NCI-H526 (cell line): ENCODE measurements at regions not wholly inside any gene's neighbourhood (a gene's known extent, or its start where the extent isn't known, plus 50 kb on each side); places are given as distances from the start of the nearest gene placed in this dataset.
"Not testable (repeated sequence)": the region's sequence is repeated elsewhere in the genome, so short reads cannot be mapped to it uniquely, and the experiment has no call there.

Experiments used
- DNase-seq, 2 experiments: peaks; one replicate each; lab custom pipeline; 2025; lab: John Stamatoyannopoulos, UW

DNA sequence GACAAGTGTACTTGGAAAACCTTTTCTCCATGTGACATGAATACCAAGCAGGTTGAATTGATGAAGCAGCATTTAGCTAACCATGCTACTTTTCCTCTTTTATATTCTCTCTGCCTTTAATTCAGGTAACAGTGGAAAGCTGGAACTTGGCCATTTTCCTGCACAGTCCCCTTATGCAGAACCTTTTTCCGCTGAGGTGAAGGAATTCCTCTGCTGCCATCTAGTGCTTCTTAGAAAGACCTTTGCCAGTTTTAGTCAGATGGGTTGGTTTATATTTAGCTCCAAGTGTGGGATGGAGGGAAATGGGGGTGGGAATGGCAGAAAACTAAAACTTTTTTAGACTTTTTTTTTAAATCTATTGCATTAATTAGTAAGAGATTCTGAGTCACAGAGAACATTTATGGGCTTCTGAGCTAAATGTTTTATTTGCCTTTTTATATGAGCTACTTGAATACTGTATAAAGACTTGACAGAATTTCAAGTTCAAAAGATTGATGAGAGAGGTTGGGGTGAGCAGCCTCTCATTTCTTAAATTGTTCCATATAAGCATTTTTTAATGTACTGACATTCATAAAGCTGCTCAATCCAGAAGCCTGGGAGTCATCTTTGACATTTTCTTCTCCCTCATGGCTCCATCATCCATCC lies 153.9 kb upstream of the ZC3H12C start:
- DNase-seq = peak; percentile 94 to 97

GRCh38 chr11:109940816-109941215 lies 152.4 kb upstream of the ZC3H12C start:
- no peak for DNase-seq

- DNase-seq = no peak
Observed at GRCh38 chr11:109945626-109946321, 147.4 kb upstream of the ZC3H12C start.

DNA sequence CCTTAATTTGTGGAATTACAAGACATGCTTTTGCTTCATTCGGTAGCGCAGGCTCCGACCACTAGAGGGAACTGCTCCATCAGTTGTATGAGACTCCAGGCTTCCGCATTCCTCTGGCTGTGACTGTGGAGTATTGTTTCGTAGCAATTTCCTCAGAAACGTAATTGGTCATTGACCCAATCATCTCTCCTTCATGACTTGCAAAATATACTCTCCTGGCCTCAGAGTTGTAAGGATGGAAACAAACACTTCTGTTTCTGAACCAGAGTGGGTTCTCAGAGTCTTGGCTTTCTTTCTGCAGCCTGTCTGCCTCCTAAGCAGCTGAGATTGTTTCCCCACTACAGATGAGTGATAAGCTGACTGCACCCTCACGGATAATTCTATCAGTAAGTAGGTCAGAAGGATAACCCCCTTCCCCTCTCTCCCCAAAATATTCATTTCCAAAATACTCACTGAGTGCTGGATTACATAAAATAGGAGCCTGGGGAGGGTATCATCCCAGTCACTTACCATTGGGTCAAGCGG lies 146.8 kb upstream of the ZC3H12C start:
- DNase-seq = peak; percentile 77 to 94

- no peak for DNase-seq
Observed at GRCh38 chr11:109954534-109954933, 138.7 kb upstream of the ZC3H12C start.

- peak in 1 of 2 experiments; percentile 22 for DNase-seq
Observed at GRCh38 chr11:109956124-109956793, 136.9 kb upstream of the ZC3H12C start.

DNA sequence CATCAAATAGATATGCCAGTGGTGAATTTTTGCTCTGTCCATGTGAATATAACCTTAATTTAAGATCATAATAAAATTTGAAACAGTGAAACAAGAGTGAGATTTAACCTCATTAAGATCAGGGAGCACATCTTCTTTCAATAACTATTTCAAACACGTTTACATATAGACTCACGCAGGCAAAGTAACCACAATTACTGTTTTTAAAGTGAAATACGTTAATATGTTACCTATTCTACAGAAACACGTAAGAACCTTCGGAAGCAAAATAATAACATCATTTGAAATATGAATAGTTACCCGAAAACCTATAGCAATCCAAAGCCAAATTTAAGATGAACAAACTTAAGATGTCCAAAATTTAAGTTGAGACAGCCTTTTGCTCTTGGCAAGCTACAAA lies 136.2 kb upstream of the ZC3H12C start:
- DNase-seq = no peak

DNA sequence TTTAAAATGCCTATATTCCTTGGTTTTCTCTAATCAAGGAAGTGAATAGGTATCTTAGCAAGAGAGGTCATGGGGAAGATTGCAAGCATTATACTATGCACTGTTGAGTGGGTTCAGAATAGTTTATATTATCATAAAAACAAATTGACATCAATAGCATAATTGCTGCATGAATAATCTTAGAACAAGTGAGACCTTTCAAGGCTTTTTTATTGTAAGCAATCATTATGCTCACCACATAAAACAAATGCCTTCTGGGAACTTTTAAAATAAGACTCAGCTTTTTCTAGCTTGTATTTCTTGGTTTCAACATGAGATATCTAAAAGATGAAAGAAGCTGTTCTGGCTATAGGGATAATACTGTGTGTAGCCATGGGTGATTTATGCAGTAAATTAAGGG lies 135.6 kb upstream of the ZC3H12C start:
- peak in 1 of 2 experiments; percentile 21 for DNase-seq

GRCh38 chr11:109958131-109958820 lies 134.9 kb upstream of the ZC3H12C start:
- peak; percentile 69 to 78 for DNase-seq

GRCh38 chr11:109958821-109959166 lies 134.4 kb upstream of the ZC3H12C start:
- DNase-seq = no peak

- DNase-seq = no peak
Observed at GRCh38 chr11:109960831-109961230, 132.4 kb upstream of the ZC3H12C start.

GRCh38 chr11:109961261-109961660 lies 131.9 kb upstream of the ZC3H12C start:
- no peak for DNase-seq

DNA sequence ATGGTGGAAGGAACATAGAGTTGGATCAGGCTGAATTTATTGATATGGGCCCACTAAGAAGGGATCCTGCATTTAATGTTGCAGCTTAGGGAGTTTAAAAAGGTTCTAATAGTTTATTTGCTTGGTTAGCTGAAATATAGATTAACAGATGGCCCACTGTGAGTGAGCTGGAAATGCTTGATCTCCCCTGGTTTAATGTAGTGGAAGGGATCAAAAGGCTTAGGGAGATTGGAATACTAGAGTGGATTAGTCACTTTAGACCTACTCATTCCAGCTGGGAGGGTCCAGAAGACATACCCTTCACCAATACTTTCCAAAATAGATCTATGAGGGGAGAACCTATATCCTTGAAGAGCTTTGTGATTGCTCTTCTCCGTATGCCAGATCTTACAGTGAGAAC lies 130.1 kb upstream of the ZC3H12C start:
- DNase-seq = no peak

DNA sequence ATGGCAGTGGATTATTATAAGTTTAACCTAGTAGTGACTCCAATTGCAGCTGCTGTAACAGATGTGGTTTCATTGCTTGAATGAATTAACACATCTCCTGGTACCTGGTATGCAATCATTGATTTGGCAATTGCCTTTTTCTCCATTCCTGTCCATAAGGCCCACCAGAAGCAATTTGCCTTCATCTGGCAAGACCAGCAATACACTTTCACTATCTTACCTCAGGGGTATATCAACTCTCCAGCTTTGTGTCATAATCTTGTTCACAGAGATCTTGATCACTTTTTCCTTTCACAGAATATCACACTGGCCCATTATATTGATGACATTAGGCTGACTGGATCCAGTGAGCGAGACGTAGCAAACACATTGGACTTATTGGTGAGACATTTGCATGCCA lies 128.7 kb upstream of the ZC3H12C start:
- no peak for DNase-seq

GRCh38 chr11:109965445-109965844 lies 127.7 kb upstream of the ZC3H12C start:
- not testable (repeated sequence) for DNase-seq

GRCh38 chr11:109965926-109966325 lies 127.3 kb upstream of the ZC3H12C start:
- not testable (repeated sequence) for DNase-seq

GRCh38 chr11:109967136-109967535 lies 126.1 kb upstream of the ZC3H12C start:
- not testable (repeated sequence) for DNase-seq

DNA sequence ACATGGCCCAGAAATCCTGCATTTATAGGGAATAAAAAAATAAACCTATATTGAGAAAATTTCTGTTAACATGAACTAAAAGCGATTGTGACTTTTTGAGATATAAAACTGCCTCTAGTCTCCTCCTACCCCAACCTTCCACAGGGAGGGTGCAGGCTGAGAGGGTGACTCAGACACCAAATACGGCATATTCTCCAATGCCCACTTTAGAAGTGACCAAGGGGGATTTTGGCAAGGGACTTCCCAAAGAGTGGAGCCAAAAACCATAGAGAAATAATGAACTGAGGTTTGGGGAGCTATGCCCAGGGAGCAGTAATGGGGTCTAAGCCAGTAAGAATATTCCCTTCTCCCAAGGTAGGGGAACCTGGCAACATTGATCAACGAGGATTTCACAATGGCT lies 124.9 kb upstream of the ZC3H12C start:
- DNase-seq = no peak

- DNase-seq = no peak
Observed at GRCh38 chr11:109968781-109969180, 124.4 kb upstream of the ZC3H12C start.

DNA sequence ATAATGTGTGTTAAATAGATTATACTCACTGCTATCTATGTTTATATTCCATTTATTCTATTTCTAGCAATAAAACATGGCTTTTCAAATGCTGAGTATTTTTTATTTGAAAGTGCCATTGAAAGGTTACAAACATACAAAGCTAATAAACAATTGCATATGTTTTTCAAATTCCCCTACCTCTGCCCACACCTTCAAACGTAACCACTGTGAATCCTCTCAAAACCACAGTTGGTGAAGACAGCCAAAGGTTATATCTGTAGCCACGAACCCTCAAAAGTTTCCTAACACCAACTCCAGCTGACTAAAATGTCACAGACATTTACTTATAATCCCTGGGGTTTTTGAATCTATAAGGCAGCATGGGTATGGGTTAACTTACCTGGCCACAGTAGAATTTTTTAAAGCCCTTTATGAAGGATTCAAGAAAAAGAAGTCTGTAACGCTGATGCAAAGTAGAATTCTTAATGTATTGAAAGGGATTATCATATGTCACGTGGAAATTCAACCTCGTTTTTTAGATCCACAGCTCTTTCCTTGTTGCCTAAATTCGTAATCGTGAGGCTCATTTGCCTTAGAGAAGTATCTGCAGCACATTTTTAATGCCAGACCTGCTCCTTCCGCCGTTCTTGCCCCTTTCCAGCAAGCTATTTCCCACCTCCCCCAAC lies 122.5 kb upstream of the ZC3H12C start:
- DNase-seq = no peak

DNA sequence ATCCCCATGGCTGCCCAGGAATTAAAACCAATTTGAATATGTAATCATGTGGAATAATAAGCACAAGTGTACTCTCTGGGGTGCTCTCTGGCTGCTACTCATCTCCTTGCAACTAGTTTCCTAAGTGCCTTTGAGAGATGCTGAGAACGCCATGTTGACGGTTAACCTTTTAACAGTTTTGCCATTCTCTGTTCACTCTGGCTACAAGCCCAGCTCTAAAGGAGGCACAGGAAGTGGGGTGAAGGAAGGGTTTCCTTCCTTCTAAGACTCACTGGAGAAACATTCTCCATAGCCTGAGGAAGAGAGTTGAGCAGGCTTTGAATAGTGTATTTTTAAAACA lies 122.0 kb upstream of the ZC3H12C start:
- DNase-seq = peak; percentile 59 to 75

DNA sequence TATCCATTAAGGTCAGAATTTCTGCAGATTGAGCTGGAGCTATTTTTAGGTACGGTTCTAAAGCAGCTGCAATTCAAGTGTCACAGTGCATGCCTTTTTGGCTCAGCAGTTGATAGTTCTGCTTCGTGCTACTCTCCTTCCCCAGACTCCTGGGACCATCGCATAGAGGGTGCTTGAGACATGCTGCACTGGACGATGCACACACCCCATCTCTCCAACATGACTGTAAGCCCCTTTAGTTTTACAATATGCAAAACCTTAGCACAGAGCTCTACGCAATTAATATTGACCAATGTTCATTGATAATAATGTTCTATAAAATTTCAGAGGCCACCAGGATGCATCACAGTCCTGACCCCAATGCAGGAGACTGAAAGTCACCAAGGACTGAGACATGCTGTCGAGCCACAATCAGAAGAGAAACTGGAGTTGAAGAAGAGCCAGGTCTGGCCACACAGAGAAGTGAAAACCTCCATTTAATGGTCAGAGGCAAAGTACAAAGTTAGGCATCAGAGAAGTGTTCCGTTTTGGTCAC lies 120.9 kb upstream of the ZC3H12C start:
- DNase-seq = no peak
